ENCODE measurements at regions not wholly inside any gene's neighbourhood (a gene's known extent, or its start where the extent isn't known, plus 50 kb on each side); places are given as distances from the start of the nearest gene placed in this dataset.
A peak's percentile ranks its signal among the peaks of the same experiment; 100 is the strongest.

DNA sequence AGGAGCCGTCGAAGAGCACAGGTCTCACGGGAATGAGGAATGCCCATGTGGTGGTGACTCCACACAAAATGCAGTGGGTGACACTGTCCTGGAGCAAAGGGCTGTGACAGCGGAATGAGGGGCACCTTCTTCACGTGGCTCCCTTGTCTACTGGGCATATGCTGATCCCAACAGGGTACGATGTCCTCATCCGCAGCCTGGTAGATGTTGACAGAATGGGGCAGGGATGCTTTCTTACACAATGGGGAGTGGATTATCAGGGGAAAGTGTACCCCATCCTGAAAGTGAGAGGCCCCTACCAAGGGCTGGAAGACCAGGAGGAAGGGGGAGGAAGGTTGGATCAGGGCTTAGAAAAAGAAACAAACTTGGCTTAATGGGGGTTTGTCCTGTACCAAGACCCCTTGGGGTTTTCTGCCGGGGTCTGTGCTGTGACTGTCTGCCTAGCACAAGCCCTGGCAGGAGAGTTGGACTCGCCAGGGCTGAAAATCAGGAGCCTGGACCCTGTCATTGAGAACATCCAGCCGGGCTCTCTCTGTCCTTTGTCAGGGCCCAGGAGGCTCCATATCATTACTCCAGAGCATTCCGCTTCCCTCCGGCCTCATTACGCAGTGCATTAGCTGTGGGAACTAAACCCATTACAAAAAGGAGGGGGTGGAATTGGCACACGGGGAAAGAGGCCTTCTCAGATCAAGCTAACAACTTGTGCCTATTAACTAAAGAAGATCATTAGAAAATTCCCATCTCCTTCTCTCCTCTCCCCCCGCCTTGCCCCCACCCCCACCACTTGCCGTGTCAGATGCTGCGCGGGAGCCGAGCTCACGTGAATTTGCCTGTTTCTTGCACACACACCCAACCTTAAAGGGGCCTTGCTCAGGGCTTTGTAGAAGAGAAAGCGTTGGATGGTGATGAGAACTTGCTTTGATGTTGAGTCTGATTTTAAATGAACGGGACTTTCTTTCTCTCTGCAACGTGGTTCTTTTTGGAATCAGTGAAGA is 171.8 kb upstream of the PARP11 start:
- Histone ChIP-seq H3K27me3 (replicated peaks; ENCODE audit: control insufficient read depth, insufficient read depth, low read length) (no peaks in the 10 kb centered on the region), H3K36me3 (ENCODE audit: control insufficient read depth, insufficient read depth, low read length) (no peaks in the 10 kb centered on the region), H3K4me3 (replicated peaks; ENCODE audit: low read depth, low read length) (no peak overlapping the region)
- no peak for DNase-seq (ENCODE audit: extremely low read depth, insufficient read length)
- TF ChIP-seq, protein P1, sequence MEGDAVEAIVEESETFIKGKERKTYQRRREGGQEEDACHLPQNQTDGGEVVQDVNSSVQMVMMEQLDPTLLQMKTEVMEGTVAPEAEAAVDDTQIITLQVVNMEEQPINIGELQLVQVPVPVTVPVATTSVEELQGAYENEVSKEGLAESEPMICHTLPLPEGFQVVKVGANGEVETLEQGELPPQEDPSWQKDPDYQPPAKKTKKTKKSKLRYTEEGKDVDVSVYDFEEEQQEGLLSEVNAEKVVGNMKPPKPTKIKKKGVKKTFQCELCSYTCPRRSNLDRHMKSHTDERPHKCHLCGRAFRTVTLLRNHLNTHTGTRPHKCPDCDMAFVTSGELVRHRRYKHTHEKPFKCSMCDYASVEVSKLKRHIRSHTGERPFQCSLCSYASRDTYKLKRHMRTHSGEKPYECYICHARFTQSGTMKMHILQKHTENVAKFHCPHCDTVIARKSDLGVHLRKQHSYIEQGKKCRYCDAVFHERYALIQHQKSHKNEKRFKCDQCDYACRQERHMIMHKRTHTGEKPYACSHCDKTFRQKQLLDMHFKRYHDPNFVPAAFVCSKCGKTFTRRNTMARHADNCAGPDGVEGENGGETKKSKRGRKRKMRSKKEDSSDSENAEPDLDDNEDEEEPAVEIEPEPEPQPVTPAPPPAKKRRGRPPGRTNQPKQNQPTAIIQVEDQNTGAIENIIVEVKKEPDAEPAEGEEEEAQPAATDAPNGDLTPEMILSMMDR (IDR thresholded peaks at IDR 0.05; ENCODE audit: insufficient read depth, low read length, poor library complexity, severe bottlenecking), result no peak

DNA sequence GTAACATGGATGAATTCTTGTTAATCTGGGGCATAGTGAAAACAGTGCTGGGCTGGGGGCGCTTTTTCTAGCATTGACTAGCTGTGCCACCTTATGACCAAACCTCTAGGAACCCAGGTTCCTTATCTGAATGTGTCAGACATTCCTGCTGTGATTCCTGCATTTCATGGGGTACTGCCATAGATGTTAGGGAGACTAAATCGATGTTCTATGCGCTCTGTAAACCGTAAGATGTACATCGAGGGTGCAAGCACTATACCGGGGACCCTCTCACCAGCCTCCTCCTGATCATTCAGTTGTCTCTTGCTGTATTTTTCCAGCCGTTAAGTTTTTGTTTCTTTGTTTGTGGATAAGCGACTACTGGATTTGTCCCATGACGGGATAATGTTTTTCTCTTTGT is 170.9 kb upstream of the PARP11 start:
- Histone ChIP-seq H3K4me3 (replicated peaks; ENCODE audit: low read depth, low read length) (no peak overlapping the region), H3K27me3 (replicated peaks; ENCODE audit: control insufficient read depth, insufficient read depth, low read length) (no peaks in the 10 kb centered on the region), H3K36me3 (ENCODE audit: control insufficient read depth, insufficient read depth, low read length) (no peaks in the 10 kb centered on the region)
- TF ChIP-seq, protein P1 (IDR thresholded peaks at IDR 0.05; ENCODE audit: insufficient read depth, low read length, poor library complexity, severe bottlenecking), result no peak
- DNase-seq (ENCODE audit: extremely low read depth, insufficient read length), result no peak

DNA sequence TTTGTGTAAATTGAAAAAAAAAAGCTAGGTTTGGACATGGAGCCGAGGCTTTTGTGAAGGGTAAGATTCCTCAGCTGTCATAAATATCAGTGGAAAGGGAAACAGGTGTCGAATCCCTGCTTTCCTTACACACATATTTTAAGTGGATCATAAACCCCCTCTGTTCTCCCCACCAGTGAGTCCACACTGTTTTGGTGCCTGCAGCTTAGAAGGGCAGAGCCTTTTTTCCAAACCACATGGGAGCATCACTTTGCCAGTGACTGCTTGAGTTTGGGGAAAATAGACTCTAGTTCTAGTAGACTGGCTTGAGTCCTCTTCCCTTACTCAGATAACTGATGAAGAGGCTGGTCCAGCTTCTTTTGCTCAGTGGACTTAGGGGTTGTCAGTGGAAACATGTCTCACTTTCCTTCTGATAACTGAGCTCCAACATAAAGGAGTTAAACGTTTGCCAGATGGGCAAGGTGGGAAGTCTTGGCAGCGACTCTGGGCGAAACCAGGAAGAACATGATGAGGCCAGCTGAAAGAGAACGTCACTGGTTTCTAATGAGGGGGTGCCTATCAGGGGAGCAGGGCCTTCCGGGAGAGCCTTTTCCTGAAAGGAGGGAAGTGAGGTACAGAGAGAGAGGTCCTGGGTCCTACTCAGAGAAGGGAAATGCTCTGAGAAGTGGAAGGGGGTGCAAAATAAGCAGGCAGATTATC is 168.1 kb upstream of the PARP11 start:
- TF ChIP-seq, protein P1 (IDR thresholded peaks at IDR 0.05; ENCODE audit: insufficient read depth, low read length, poor library complexity, severe bottlenecking), result no peak
- H3K27me3 ChIP-seq (replicated peaks; ENCODE audit: control insufficient read depth, insufficient read depth, low read length), result no peaks in the 10 kb centered on the region
- H3K36me3 ChIP-seq (ENCODE audit: control insufficient read depth, insufficient read depth, low read length), result no peaks in the 10 kb centered on the region
- no peak overlapping the region for H3K4me3 ChIP-seq (replicated peaks; ENCODE audit: low read depth, low read length)
- no peak for DNase-seq (ENCODE audit: extremely low read depth, insufficient read length)

DNA sequence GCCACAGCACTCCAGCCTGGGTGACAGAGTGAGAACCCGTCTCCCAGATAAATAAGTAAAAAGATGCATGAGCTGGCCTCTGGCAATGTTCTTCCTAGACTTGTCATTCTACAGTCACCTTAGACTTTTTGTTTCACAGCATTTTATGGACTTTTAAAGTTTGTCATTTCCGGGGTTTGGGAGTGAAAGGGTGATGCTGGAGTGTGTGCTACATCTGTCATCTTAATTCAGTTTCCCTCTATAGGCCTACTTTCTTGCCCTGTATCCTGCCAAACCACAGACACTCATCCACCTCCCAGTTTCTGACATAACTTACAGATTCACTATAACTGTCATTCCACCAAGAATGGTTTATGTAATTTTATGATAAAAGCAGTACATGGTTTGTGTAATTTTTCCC is 166.7 kb upstream of the PARP11 start:
- TF ChIP-seq, protein P1 (IDR thresholded peaks at IDR 0.05; ENCODE audit: insufficient read depth, low read length, poor library complexity, severe bottlenecking), result no peak
- Histone ChIP-seq H3K4me3 (replicated peaks; ENCODE audit: low read depth, low read length) (no peak overlapping the region), H3K36me3 (ENCODE audit: control insufficient read depth, insufficient read depth, low read length) (no peaks in the 10 kb centered on the region), H3K27me3 (replicated peaks; ENCODE audit: control insufficient read depth, insufficient read depth, low read length) (no peaks in the 10 kb centered on the region)
- no peak for DNase-seq (ENCODE audit: extremely low read depth, insufficient read length)

DNA sequence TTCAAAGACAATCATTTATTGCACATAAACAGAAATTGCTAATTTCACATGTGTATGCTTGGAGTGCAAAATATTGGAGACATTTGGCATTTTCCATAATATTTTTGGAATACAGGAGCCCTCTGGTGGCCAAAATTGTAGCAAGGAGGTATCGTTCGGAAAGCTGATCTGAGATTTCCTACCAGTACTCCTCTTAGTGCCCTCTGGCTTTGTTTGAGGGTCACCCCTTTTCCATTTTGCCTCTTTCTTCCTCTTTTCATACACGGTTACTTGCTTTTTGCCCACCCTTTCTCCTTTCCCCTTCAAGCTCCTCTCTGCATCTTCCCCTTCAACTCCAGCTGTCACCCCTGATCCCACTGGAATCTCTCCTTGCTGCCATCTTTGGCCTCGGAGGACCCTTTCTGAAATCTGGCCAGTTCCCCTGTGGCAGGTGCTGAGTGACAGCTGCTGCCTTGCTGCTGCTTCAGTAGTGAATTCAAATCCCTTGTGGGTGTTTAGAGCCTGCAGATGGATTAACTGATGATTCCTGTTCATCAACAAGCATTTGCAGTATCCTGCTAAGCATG is 164.6 kb upstream of the PARP11 start:
- TF ChIP-seq, protein P1 (IDR thresholded peaks at IDR 0.05; ENCODE audit: insufficient read depth, low read length, poor library complexity, severe bottlenecking), result peak; percentile 52
- no peaks in the 10 kb centered on the region for H3K27me3 ChIP-seq (replicated peaks; ENCODE audit: control insufficient read depth, insufficient read depth, low read length)
- H3K4me3 ChIP-seq (replicated peaks; ENCODE audit: low read depth, low read length), result no peak overlapping the region
- H3K36me3 ChIP-seq (ENCODE audit: control insufficient read depth, insufficient read depth, low read length), result no peaks in the 10 kb centered on the region
- no peak for DNase-seq (ENCODE audit: extremely low read depth, insufficient read length)

All from GM06990 (cell line).